ENCODE measurements at regions not wholly inside any gene's neighbourhood (a gene's known extent, or its start where the extent isn't known, plus 50 kb on each side); places are given as distances from the start of the nearest gene placed in this dataset.
"Not testable (repeated sequence)": the region's sequence is repeated elsewhere in the genome, so short reads cannot be mapped to it uniquely, and the experiment has no call there.

DNA sequence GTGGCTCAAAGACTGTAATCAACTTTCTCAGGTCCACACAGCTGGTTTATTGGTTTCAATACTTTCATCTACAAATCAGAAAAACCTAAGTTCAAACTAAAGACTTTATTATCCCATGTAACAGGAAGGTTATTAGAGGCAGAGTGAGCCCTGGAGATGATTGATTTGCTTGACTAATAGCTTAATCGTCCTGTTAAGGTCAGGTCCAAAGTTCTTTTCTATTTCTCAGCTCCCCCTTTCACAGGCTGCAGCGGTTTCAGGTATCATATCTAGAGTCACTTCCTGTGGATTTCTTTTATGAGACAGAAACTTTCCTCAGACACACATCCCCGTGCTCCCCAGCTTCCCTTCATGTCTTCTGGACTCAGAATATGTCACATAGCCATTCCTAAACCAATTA, 166.4 kb downstream of the PRELID2 start:
- Mint-ChIP-seq H3K9me3 (peaks cover 4% of the 10 kb centered on the region), H3K4me1 (no peaks in the 10 kb centered on the region), H3K36me3 (no peaks in the 10 kb centered on the region), H3K4me3 (no peak overlapping the region), H3K27me3 (peaks cover 3% of the 10 kb centered on the region), H3K27ac (no peak overlapping the region)

DNA sequence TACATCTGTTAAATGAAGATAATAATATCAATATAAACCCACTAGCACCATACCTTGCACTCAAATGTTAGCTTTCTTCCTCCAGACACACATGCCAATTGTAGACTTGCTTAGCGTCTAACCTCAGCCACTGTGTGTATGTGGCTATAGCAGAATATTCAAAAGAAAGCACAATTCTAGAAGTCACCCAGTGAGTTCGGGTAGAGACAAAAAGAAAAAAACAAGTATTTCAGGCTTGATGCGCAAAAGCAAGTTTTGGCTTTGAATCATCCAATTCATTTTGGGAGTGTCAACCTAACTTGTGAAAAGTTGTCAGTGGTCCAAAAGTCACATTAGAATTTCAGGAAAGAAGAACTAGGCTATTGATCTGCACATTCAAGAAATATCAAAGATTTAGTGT, 167.4 kb downstream of the PRELID2 start:
- Mint-ChIP-seq H3K9me3 (peaks cover 4% of the 10 kb centered on the region), H3K4me3 (no peak overlapping the region), H3K27me3 (no peaks in the 10 kb centered on the region), H3K36me3 (no peaks in the 10 kb centered on the region), H3K4me1 (no peaks in the 10 kb centered on the region), H3K27ac (no peak overlapping the region)

DNA sequence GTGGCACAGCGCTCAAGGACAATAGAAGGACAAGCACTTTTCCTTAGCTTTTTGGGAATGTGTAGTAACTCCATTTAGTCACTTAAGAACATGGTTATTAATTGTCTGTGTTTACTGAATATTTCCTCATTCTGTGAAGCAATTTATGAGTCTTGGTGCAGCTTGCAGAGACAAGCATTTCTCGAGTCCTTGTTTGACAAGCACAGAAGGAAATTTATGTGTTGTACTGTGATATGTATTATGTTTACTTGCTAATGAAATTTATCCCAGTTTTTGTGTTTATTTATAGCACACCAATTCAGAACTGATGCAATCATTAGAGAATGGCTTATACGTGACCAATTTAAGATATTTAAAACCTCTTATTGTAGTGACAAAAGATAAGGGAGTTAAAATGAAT, 168.6 kb downstream of the PRELID2 start:
- Mint-ChIP-seq H3K4me1 (no peaks in the 10 kb centered on the region), H3K27me3 (no peaks in the 10 kb centered on the region)

DNA sequence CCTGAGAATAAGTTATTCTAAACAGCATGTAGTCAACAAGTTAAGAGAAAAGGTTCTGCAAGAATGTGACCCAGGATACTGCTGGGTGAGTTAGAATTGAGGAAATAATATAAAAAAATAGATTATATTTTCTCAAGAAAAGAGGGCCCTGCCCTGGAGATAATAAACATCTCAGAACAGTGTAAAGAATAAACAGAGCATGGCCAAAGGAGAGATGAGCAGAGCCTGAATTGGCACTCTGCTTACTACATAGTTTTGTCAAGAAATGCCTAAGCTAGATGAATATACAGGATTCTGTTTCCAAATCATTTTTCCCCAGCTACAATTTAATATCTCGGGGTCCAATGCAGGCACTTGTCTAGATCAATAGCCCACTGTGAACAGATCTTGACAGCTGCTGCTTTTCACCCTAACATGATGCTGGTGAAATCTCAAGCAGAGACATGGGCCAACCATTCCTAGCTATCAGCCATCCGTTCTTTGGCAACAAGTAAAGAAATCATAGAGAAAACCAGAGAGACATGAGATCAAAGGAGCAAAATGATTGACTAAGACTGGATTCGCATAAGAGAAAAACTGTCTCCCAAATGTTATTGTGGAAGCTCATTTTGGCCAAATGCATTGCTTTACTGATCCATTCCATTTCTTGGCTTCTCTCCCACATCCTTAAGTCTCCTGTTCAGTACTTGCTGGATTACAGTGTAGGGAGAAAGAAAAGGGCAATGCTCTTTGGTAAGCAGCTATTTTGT, 173.2 kb downstream of the PRELID2 start:
- H3K9me3 Mint-ChIP-seq: peaks cover 9% of the 10 kb centered on the region
- no peaks in the 10 kb centered on the region for H3K27me3 Mint-ChIP-seq
- H3K27ac Mint-ChIP-seq: no peak overlapping the region
- no peak overlapping the region for H3K4me3 Mint-ChIP-seq
- H3K36me3 Mint-ChIP-seq: no peaks in the 10 kb centered on the region
- H3K4me1 Mint-ChIP-seq: no peaks in the 10 kb centered on the region

More for the DNA sequence above, 168.6 kb downstream of the PRELID2 start:
- Mint-ChIP-seq H3K27ac (no peak overlapping the region), H3K9me3 (peaks cover 4% of the 10 kb centered on the region), H3K36me3 (no peaks in the 10 kb centered on the region), H3K4me3 (no peak overlapping the region)

DNA sequence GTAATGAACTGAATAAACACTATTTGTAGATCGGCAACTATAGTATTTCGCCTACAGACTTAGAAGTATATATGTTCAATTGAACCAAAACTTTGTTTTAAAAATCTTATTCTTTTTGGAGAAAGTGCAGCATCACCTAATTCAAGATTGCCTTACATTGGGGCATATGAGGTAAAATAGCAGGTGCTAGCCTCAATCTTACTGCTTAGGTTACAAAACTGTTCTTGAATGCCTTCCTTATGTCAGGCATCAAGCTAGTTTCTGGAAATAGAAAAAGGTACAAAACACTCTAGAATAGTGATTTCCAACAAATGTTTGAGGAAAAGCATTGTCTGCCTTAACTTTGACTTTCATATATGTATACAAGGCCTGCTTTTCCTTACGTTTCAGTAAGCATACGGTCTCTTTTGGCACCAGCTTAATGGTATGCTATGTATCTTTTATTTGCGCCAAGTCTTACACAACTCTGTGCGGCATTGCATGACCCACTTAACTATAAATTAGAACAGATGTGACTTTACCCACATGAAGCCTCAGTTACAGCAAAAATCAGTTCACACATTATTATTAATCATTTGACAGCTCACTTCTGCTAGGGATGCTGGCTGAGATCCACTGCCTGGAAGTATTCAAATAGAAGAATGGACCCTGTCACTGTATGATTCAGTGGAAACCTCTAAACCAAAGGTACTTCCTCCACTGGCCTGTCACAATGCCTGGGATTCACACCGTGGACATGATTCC, 174.1 kb downstream of the PRELID2 start:
- H3K4me1 Mint-ChIP-seq: no peaks in the 10 kb centered on the region
- no peak overlapping the region for H3K4me3 Mint-ChIP-seq
- H3K27me3 Mint-ChIP-seq: no peaks in the 10 kb centered on the region
- H3K36me3 Mint-ChIP-seq: no peaks in the 10 kb centered on the region
- H3K27ac Mint-ChIP-seq: no peak overlapping the region
- H3K9me3 Mint-ChIP-seq: peaks cover 9% of the 10 kb centered on the region

DNA sequence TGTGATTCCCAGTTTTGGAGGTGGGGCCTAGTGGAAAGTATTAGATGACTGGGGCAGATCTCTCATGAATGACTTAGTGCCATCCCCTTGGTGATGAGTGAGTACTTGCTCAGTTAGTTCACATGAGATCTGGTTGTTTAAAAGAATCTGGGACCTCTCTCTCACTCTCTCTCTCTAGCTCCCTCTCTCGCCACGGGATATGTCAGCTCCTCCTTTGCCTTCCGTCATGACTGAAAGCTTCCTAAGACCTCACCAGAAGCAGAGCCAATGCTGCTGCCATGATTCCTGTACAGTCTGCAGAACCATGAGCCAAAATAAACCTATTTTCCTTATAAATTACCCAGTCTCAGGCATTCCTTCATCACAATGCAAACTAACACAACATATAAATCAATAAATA, 176.7 kb downstream of the PRELID2 start:
- Mint-ChIP-seq H3K4me3 (no peak overlapping the region), H3K27me3 (no peaks in the 10 kb centered on the region), H3K27ac (no peak overlapping the region), H3K36me3 (no peaks in the 10 kb centered on the region), H3K4me1 (no peaks in the 10 kb centered on the region), H3K9me3 (peaks cover 5% of the 10 kb centered on the region)

DNA sequence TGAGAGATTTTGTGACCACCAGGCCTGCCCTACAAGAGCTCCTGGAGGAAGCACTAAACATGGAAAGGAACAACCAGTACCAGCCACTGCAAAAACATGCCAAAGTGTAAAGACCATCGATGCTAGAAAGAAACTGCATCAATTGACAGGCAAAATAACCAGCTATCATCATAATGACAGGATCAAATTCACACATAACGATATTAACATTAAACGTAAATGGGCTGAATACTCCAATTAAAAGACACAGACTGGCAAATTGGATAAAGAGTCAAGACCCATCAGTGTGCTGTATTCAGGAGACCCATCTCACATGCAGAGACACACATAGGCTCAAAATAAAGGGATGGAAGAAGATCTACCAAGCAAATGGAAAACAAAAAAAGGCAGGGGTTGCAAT, 182.4 kb downstream of the PRELID2 start:
- not testable (repeated sequence) for H3K4me3 Mint-ChIP-seq, H3K27ac Mint-ChIP-seq, H3K36me3 Mint-ChIP-seq, H3K4me1 Mint-ChIP-seq, H3K27me3 Mint-ChIP-seq, H3K9me3 Mint-ChIP-seq

DNA sequence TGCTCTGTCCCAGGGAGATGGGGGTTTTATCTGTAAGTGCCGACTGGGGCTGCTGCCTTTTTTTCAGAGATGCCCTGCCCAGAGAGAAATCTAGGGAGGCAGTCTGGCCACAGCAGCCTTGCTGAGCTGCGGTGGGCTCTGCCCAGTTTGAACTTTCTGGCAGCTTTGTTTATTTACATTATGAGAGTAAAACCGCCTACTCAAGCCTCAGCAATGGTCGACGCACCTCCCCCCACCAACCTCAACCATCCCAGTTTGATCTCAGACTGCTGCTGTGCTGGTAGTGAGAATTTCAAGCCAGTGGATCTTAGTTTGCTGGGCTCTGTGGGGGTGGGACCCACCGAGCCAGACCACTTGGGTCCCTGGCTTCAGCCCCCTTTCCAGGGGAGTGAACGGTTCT, 188.0 kb downstream of the PRELID2 start:
- H3K4me3 Mint-ChIP-seq, H3K27me3 Mint-ChIP-seq, H3K36me3 Mint-ChIP-seq, H3K4me1 Mint-ChIP-seq, H3K27ac Mint-ChIP-seq: not testable (repeated sequence)
- H3K9me3 Mint-ChIP-seq: peaks cover 11% of the 10 kb centered on the region

DNA sequence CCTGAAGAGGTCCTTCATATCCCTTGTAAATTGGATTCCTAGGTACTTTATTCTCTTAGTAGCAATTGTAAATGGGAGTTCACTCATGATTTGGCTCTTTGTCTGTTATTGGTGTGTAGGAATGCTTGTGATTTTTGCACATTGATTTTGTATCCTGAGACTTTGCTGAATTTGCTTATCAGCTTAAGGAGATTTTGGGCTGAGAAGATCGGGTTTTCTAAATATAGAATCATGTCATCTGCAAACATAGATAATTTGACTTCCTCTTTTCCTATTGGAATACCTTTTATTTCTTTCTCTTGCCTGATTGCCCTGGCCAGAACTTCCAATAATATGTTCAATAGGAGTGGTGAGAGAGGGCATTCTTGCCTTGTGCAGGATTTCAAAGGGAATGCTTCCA, 191.9 kb downstream of the PRELID2 start:
- H3K27ac Mint-ChIP-seq, H3K36me3 Mint-ChIP-seq, H3K4me1 Mint-ChIP-seq, H3K27me3 Mint-ChIP-seq, H3K4me3 Mint-ChIP-seq, H3K9me3 Mint-ChIP-seq: not testable (repeated sequence)

DNA sequence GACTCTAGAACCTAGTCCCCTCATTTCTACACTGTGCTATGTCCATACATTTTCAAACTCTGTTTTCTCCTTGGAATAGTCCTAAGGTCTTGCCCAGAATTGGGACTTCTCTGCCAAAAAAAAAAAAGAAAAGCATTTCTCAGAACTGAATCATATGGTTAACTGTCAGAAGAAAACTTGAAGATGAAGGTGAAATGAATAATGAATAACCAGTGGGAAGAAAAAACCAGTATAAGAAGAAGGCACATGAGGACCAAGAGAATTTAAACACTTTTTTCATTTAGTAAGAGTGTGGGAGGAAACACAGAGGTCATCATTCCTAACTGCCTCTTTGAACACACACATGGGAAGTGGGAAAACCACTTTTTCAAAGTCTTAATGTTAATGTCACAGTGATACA, 197.7 kb downstream of the PRELID2 start:
- peaks cover 5% of the 10 kb centered on the region for H3K9me3 Mint-ChIP-seq
- no peaks in the 10 kb centered on the region for H3K36me3 Mint-ChIP-seq
- H3K4me3 Mint-ChIP-seq: no peak overlapping the region
- no peaks in the 10 kb centered on the region for H3K27me3 Mint-ChIP-seq
- H3K27ac Mint-ChIP-seq: no peak overlapping the region
- no peaks in the 10 kb centered on the region for H3K4me1 Mint-ChIP-seq

DNA sequence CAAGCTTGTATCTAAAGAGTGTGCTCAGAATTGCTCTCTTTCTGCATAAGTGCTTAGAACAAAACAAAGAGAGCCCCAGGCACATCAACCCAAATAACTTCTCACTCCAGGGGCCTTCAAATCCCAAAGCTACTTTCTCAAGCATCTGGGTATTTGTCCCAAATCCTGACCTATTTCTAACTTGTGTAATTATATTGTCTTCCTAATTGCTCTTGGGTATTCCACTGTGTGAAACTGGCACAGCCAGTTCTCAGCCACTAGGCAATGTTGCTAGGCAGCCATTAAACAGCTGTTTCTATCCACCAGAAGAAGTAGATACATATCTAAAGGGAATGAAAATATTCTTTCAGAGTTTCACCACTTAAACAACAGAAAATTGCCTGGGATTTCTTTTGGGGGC, 198.8 kb downstream of the PRELID2 start:
- no peaks in the 10 kb centered on the region for H3K27me3 Mint-ChIP-seq
- H3K9me3 Mint-ChIP-seq: peaks cover 5% of the 10 kb centered on the region
- no peaks in the 10 kb centered on the region for H3K36me3 Mint-ChIP-seq
- H3K4me1 Mint-ChIP-seq: no peaks in the 10 kb centered on the region
- no peak overlapping the region for H3K4me3 Mint-ChIP-seq
- no peak overlapping the region for H3K27ac Mint-ChIP-seq

DNA sequence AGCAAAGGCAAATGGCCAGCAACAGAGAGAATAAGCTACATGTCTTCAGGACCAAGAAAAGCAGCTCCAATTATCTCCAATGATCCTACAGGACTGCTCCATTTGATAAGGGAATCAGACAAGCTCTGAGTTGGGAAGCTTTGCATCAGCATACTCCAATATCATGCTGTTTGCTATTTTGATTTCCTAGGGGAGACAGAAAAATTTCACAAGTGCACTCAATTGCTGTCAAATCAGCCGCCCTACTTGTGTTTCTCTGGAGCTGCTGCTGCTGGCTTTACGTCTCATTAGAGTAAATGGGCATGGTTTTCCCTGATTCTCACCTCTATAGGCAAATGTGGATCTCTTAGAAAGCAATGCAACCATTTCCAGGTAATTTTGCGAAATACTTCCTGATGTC, 201.7 kb downstream of the PRELID2 start:
- Mint-ChIP-seq H3K27ac (no peak overlapping the region), H3K4me1 (no peaks in the 10 kb centered on the region), H3K27me3 (no peaks in the 10 kb centered on the region), H3K36me3 (no peaks in the 10 kb centered on the region), H3K4me3 (no peak overlapping the region), H3K9me3 (peaks cover 5% of the 10 kb centered on the region)

DNA sequence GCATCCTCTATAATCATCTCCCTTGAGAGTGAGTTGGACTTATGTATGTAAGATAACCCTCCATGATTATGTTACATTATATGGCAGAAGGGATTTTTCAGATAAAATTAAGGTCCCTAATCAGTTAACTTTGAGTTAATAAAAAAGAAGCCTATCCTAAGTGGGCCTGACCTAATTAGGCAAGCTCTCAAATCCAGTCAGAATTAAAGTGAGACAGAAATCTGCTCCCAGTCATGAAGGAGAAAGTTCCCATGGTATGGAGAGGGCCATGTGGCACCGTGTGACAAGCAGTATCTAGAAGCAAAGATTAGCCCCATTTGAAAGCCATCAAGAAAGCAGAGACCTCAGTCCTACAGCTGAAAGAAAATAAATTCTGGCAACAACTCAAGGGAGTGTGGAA, 202.4 kb downstream of the PRELID2 start:
- peaks cover 7% of the 10 kb centered on the region for H3K9me3 Mint-ChIP-seq
- no peaks in the 10 kb centered on the region for H3K27me3 Mint-ChIP-seq
- H3K4me3 Mint-ChIP-seq: no peak overlapping the region
- no peaks in the 10 kb centered on the region for H3K36me3 Mint-ChIP-seq
- H3K27ac Mint-ChIP-seq: no peak overlapping the region
- no peaks in the 10 kb centered on the region for H3K4me1 Mint-ChIP-seq

DNA sequence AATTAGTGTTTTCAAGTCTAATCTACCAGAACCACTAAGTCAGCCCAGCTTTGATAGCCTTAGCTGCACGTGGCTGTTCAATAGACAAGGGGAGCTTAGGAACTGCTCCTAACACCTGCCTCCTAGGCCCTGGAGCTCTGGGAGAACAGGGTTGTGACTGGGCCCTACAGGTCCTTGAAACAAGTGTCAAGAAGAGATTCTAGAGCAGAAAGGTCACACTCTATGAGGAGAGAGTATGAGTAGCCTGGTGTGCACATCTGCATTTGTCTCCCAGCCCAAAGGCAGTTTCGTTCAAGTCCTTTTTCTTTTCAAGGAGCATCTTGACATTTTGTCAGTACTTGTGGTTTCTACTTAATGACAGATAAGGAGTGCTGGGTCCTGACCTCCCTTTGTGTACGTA, 206.1 kb downstream of the PRELID2 start:
- Mint-ChIP-seq H3K4me3 (no peak overlapping the region), H3K27me3 (no peaks in the 10 kb centered on the region), H3K4me1 (no peaks in the 10 kb centered on the region), H3K9me3 (peaks cover 12% of the 10 kb centered on the region), H3K36me3 (no peaks in the 10 kb centered on the region), H3K27ac (no peak overlapping the region)

DNA sequence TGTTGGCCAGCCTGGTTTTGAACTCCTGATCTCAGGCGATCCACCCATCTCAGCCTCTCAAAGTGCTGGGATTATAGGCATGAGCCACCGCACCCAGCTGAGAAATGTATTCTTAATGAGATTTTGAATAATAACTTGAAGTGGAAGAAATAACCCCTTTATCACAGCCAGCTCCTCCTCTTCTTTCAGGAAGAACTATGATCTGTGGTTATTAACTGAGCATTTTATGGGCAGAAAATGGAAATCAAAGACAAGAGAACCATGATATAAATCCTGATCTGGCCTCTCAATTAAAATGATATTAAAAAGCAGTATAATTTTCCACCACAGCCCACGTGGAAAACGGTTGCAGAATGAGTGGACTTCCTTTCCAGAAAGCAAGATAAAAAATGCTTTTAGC, 206.6 kb downstream of the PRELID2 start:
- Mint-ChIP-seq H3K9me3 (peaks cover 12% of the 10 kb centered on the region), H3K4me3 (no peak overlapping the region), H3K27me3 (no peaks in the 10 kb centered on the region), H3K36me3 (no peaks in the 10 kb centered on the region), H3K4me1 (no peaks in the 10 kb centered on the region), H3K27ac (no peak overlapping the region)

DNA sequence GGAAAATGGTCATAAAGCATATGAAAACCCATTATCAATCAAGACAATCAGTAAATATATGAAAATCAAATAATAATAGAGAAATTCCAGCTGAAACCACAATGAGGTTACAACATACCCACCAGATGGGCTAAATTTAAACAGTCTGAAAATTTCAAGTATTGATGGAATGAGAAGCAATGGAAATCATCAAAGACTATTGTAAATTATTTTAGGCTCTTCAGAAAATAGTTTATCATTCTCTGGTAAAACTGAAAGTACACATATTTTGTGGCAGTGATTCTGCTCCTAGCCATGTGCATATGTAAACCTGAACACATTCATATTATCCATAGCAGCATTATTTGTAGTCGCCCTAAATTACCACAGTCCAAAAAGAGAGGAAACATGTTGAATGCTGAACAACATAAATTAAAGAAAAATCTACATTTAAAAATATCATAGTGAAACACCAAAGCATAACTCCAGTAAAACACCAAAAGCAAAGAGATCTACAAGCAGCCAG, 215.3 kb downstream of the PRELID2 start:
- Mint-ChIP-seq H3K4me3 (no peak overlapping the region), H3K27ac (no peak overlapping the region), H3K36me3 (no peaks in the 10 kb centered on the region), H3K27me3 (no peaks in the 10 kb centered on the region), H3K9me3 (no peaks in the 10 kb centered on the region), H3K4me1 (no peaks in the 10 kb centered on the region)
